Prostate gland (tissue), 2 donors: ENCODE measurements at regions not wholly inside any gene's neighbourhood (a gene's known extent, or its start where the extent isn't known, plus 50 kb on each side); places are given as distances from the start of the nearest gene placed in this dataset.

Experiments
- POLR2A ChIP-seq: fragments of 450-650 bp; IDR thresholded peaks from one replicate; pipeline ENCODE4 v1.6.1; 2016; ENCODE audit warnings: antibody characterized with exemption, mild to moderate bottlenecking
- TF ChIP-seq, protein P1 (sequence below), 4 experiments: fragments of 200-600 bp in 2 of 4; fragments of 450-650 bp in 2 of 4; sonication (generic) in 2 of 4; IDR thresholded peaks; 1 replicate in 3 of 4; 2 replicates in 1 of 4; pipeline ENCODE4 v1.5.1; 2016 to 2019; ENCODE audit warnings: antibody characterized with exemption in 4 of 4, mild to moderate bottlenecking in 2 of 4, moderate library complexity in 2 of 4

DNA sequence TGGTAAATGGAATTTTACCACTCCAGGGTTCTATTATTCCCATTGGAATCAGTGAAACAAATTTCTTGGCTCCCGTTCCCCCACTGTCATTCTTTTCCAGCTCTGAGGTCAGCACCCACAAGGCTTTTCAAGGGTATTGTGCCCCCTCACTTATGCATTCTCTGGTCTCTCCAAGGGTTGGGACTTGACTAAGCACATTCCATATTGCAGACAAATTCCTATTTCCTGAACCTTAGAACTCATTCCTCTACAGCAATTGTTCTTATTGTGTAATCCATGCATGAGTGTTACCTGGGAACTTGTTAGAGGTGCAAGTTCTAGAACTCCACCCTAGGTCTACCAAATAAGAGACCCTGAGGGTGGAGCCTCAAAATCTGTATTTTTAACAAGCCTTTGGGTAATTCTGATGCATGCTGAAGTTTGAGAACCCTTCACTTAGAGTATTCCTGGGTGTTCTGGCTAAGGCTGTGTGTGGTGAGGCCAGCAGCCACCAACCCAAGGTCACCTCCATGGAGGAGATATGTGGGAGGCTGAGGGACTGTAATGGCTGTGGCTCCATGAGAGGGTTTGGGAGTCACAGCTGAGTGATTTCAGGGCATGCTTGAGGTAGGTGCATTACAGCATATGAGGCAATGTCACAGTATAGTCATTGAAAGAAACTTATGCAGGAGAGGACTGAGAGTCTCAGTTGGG lies 150.9 kb downstream of the TTC6 start:
- TF ChIP-seq, protein P1, sequence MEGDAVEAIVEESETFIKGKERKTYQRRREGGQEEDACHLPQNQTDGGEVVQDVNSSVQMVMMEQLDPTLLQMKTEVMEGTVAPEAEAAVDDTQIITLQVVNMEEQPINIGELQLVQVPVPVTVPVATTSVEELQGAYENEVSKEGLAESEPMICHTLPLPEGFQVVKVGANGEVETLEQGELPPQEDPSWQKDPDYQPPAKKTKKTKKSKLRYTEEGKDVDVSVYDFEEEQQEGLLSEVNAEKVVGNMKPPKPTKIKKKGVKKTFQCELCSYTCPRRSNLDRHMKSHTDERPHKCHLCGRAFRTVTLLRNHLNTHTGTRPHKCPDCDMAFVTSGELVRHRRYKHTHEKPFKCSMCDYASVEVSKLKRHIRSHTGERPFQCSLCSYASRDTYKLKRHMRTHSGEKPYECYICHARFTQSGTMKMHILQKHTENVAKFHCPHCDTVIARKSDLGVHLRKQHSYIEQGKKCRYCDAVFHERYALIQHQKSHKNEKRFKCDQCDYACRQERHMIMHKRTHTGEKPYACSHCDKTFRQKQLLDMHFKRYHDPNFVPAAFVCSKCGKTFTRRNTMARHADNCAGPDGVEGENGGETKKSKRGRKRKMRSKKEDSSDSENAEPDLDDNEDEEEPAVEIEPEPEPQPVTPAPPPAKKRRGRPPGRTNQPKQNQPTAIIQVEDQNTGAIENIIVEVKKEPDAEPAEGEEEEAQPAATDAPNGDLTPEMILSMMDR (IDR thresholded peaks at IDR 0.05), result no peak
- TF ChIP-seq POLR2A, result no peak
